GM12865 (cell line): ENCODE measurements at regions not wholly inside any gene's neighbourhood (a gene's known extent, or its start where the extent isn't known, plus 50 kb on each side); places are given as distances from the start of the nearest gene placed in this dataset.

Experiments used
- DNase-seq: peaks from one replicate; pipeline ENCODE4 v3.0.0; 2010; ENCODE audit warnings: low read depth
- H3K4me3 ChIP-seq: 2 replicates; pipeline ENCODE4 v1.5.1; 2011; ENCODE audit warnings: mild to moderate bottlenecking, low read depth, low read length, control low read depth
- TF ChIP-seq, protein P1 (sequence below): IDR thresholded peaks from 2 replicates; pipeline ENCODE4 v1.5.1; 2011; ENCODE audit warnings: low read length, control low read depth, low read depth, inconsistent platforms; ENCODE audit not compliant: insufficient read depth; ENCODE audit errors: missing control alignments

DNA sequence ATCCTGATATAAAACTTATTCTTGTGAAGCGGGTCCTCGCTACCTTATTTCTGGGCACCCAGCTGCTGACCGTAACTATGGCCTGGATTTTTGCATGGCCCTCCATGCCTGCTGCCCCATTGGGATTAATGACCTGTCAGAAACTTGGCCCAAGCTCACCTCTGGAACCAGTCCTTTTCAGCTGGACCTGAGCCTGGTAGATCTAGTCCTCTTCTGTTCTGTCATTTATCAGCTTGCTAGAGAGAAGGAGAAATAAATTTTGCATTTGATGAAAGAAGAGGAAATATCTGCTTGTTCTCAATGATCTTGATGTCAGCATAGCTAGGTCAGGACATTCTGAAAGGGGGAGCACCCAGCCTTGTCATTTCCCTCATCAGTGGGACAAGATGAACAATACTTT is 387.8 kb upstream of the LARGE1 start:
- DNase-seq: no peak
- H3K4me3 ChIP-seq: no peak overlapping the region
- TF ChIP-seq, protein P1, sequence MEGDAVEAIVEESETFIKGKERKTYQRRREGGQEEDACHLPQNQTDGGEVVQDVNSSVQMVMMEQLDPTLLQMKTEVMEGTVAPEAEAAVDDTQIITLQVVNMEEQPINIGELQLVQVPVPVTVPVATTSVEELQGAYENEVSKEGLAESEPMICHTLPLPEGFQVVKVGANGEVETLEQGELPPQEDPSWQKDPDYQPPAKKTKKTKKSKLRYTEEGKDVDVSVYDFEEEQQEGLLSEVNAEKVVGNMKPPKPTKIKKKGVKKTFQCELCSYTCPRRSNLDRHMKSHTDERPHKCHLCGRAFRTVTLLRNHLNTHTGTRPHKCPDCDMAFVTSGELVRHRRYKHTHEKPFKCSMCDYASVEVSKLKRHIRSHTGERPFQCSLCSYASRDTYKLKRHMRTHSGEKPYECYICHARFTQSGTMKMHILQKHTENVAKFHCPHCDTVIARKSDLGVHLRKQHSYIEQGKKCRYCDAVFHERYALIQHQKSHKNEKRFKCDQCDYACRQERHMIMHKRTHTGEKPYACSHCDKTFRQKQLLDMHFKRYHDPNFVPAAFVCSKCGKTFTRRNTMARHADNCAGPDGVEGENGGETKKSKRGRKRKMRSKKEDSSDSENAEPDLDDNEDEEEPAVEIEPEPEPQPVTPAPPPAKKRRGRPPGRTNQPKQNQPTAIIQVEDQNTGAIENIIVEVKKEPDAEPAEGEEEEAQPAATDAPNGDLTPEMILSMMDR: no peak

DNA sequence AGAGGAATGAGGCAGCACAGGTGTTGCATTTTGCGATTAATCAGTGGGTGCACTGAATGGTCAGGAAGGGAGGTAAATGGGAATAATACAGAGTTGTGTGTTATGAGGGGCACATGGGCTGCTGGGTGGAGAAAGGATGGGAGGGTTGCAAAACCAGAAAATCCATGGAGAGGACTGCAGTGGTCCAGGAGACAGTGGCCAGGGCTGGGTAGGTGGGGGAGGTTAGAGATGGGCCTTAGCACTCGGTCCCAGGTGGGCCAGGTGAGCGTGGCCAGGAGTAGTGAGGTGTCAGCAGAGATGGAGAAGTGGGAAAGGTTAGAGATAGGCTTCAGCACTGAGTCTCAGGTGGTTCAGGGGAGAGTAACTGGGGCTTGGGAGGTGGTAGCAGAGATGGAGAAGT is 399.1 kb upstream of the LARGE1 start:
- DNase-seq: no peak
- TF ChIP-seq, protein P1: no peak
- H3K4me3 ChIP-seq: no peak overlapping the region

DNA sequence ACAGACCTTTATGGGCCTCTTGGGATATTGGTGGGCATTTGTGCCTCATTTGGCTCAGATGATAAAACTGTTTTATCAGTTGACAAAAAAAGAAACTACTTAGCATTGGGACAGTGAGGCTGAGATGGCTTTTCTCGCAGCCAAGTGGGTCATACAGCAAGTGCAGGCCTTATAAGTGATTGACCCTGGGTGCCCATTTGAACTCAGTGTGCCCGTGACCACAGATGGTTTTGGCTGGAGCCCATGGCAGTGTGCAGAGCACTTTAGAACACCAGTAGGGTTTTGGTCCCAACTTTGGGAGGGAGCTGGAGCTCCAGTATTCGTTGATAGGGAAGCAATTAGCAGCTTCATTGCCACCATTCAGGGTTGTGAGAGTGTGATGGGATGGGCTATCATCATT is 404.5 kb upstream of the LARGE1 start:
- no peak overlapping the region for H3K4me3 ChIP-seq
- TF ChIP-seq, protein P1: no peak
- DNase-seq: no peak

DNA sequence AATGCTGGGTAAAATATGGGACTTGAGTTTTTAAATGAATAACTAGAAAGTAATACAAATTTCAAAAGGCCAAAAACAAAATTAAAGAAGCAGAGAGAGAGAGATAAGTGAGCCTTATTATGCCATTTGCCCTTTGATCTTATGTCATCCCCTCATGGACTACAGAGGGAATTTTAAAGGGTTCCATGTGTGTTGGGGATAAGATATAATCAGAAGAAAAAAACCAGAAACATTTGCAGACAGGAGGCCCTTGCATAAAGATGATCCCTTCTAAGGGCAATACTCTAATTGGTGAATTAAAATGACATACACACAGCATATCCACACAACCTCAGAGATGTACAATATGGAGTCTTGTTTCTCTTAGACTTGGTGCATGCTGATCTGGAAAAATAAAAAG is 406.6 kb upstream of the LARGE1 start:
- TF ChIP-seq, protein P1: no peak
- H3K4me3 ChIP-seq: no peak overlapping the region
- no peak for DNase-seq

DNA sequence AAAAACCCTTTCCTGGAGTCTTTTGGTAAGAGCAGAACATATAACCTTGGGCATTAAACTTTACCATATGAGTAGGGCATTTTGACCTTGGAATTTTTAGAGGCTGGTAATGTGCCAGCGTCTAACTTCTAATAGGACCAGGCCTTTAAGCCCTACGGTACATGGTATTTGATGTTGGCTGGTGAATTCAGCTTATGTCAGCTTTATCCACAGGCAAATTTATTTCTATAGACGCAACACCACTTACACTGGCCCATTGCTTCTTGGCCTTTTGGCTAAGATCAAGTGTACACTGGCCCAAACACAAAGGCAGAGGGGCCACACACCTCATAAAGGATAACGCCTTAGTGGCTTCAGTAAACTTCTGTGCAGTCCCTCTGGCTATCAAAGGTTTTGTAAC is 410.2 kb upstream of the LARGE1 start:
- DNase-seq: no peak
- no peak overlapping the region for H3K4me3 ChIP-seq
- TF ChIP-seq, protein P1: no peak

DNA sequence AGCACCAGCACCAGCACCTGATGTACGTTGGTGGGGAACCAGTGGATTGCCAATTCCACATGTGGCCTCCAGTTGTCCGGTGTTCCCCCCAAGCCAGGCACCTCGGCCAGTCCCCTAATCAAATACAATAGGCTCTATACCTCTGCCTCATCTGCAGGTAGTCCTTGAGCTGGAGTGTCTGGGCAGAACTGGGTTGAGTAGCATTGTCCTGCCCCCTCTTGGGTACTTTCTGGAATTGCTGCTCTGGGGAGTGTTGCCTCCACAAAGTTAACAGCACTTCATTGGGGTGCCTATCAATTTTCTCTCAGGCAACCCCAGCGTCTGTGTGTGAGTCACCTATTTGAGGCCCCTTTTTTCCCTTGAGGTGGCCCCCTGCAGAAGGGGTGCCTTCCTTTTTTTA is 413.0 kb upstream of the LARGE1 start:
- H3K4me3 ChIP-seq: no peak overlapping the region
- DNase-seq: no peak
- TF ChIP-seq, protein P1: no peak

DNA sequence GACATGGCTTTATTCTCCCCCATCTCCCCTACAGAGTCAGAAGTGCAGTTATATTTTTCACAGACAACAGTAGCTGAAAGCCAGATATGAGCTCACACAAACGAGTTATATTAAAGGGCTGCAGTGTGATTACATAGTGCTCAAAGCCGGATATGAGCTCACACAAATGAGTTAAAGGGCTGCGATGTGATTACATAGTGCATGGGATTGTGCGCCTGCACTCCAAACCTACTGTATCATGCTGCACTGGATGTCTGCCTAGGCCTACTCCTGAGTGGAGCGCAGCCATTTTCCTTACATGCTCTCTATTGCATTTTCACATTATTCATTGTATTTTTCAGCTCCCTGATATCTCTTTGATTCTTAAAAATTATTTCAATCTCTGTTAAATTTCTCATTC is 414.6 kb upstream of the LARGE1 start:
- TF ChIP-seq, protein P1: no peak
- H3K4me3 ChIP-seq: no peak overlapping the region
- DNase-seq: no peak
